ENCODE measurements at regions not wholly inside any gene's neighbourhood (a gene's known extent, or its start where the extent isn't known, plus 50 kb on each side); places are given as distances from the start of the nearest gene placed in this dataset.

DNA sequence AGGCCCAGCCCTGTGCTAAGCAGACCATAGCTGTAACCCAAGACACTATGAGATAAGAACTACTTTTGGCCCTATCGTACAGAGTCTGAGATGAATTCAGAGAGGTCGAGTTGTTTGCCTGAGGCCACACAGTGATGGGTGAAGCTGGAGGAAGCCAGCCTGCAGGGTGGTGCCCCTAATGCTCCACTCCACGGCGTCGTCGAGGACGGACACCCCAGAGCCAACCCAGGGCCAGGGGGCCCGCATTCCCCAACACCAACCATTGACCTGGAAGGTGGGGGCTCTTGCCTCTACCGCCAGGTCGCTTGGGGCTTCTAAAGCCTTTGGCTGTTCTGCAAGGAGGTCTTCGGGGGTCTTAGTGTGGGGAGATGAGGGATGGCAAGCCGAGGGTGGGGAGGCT is 84.1 kb downstream of the IRF8 start:
- TF ChIP-seq, protein P1, sequence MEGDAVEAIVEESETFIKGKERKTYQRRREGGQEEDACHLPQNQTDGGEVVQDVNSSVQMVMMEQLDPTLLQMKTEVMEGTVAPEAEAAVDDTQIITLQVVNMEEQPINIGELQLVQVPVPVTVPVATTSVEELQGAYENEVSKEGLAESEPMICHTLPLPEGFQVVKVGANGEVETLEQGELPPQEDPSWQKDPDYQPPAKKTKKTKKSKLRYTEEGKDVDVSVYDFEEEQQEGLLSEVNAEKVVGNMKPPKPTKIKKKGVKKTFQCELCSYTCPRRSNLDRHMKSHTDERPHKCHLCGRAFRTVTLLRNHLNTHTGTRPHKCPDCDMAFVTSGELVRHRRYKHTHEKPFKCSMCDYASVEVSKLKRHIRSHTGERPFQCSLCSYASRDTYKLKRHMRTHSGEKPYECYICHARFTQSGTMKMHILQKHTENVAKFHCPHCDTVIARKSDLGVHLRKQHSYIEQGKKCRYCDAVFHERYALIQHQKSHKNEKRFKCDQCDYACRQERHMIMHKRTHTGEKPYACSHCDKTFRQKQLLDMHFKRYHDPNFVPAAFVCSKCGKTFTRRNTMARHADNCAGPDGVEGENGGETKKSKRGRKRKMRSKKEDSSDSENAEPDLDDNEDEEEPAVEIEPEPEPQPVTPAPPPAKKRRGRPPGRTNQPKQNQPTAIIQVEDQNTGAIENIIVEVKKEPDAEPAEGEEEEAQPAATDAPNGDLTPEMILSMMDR (IDR thresholded peaks at IDR 0.05): no peak
- no peak for TF ChIP-seq POLR2A (IDR thresholded peaks at IDR 0.05)
- no peaks in the 10 kb centered on the region for H3K4me1 ChIP-seq
- H3K27me3 ChIP-seq: no peaks in the 10 kb centered on the region
- no peak overlapping the region for H3K27ac ChIP-seq
- H3K4me3 ChIP-seq: no peak overlapping the region
- intact Hi-C loops (cut with DNase I; ENCODE audit: low total_unique reads): loop anchor here (10.0 kb wide), 1 partner anchor 158 kb away; no protein-coding TSS in a partner anchor
- no peaks in the 10 kb centered on the region for H3K9me3 ChIP-seq
- no peak for DNase-seq
- 91 to 97% methylated on average over 4 to 12 of the region's 12 CpGs for WGBS, 2 donors
- no peaks in the 10 kb centered on the region for H3K36me3 ChIP-seq (ENCODE audit: low read depth, missing control alignments)

DNA sequence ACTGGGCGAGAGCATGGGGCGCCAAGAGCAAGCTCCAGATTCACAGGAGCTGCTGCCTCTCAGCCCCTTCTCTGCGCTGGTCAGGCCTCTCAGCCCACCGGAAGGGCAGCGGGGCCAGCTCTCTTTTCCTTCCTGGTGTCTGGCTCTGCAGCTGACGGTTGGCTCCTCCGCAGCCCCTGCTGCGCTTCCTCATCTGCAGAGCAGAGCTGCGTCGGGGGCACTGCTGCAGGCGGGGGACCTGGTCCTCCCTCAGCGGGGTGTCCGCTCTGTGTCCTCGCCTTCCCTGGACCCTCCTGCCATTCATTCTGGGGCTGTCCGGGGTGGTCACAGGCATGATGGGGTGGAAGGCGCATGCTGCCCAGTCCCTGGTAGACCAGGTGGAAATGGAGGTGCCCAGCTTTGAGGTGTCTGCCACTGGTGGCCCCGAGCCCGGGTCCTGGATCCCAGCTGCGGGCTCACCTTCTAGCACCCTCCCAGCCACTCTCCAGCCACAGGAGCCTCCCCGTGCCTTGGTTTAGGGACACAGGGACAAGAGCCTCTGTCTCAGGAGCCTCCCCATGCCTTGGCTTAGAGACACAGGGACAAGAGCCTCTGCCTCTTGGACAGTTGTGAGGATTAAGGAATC is 84.8 kb downstream of the IRF8 start:
- H3K4me3 ChIP-seq: no peak overlapping the region
- no peak overlapping the region for H3K27ac ChIP-seq
- intact Hi-C loops (cut with DNase I; ENCODE audit: low total_unique reads): loop anchor here (10.0 kb wide), 1 partner anchor 159 kb away; no protein-coding TSS in a partner anchor
- 75% methylated on average over 20 of the region's 20 CpGs; no CpG with 5 or more reads in 1 of the 2 donors for WGBS, 2 donors
- DNase-seq: no peak
- no peaks in the 10 kb centered on the region for H3K36me3 ChIP-seq (ENCODE audit: low read depth, missing control alignments)
- H3K9me3 ChIP-seq: no peaks in the 10 kb centered on the region
- no peaks in the 10 kb centered on the region for H3K4me1 ChIP-seq
- TF ChIP-seq, protein P1 (IDR thresholded peaks at IDR 0.05): no peak
- TF ChIP-seq POLR2A (IDR thresholded peaks at IDR 0.05): no peak
- no peaks in the 10 kb centered on the region for H3K27me3 ChIP-seq

DNA sequence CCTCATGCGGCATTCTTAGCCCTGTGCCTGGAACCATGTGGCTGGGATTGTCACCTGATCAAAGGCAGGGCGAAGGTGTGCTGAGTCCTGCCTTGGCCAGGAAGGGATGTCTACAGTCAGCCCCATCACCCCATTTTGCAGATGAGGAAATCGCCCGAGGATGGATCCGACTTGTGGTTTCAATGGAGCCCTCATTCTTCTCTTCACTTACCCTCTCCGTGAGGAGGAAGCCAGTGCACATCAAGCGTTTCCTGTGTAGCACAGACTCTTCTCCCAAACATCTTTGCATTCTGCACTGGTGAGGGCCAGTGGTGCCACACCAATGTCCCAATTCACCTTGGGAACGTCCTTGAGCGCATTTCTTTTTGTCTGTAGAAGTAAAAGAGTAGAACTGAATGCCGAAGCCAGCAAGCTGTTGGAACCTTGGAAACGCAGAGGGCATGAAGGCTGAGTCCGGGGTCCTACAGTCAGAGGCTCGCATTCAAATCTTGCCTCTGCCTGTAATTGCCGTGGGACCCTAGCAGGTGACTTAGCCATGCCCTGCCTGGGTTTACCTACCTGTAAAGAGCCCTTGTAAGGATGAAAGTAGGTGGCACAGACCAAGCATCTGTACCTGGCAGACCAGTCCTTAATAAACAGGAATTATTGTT is 85.4 kb downstream of the IRF8 start:
- H3K27ac ChIP-seq: no peak overlapping the region
- H3K4me1 ChIP-seq: no peaks in the 10 kb centered on the region
- TF ChIP-seq POLR2A (IDR thresholded peaks at IDR 0.05): no peak
- TF ChIP-seq, protein P1 (IDR thresholded peaks at IDR 0.05): no peak
- WGBS, 2 donors: 87 to 94% methylated on average over 14 of the region's 14 CpGs
- H3K36me3 ChIP-seq (ENCODE audit: low read depth, missing control alignments): no peaks in the 10 kb centered on the region
- no peak for DNase-seq
- no peak overlapping the region for H3K4me3 ChIP-seq
- no peaks in the 10 kb centered on the region for H3K27me3 ChIP-seq
- H3K9me3 ChIP-seq: no peaks in the 10 kb centered on the region
- intact Hi-C loops (cut with DNase I; ENCODE audit: low total_unique reads): loop anchor here (10.0 kb wide), 1 partner anchor 160 kb away; no protein-coding TSS in a partner anchor

DNA sequence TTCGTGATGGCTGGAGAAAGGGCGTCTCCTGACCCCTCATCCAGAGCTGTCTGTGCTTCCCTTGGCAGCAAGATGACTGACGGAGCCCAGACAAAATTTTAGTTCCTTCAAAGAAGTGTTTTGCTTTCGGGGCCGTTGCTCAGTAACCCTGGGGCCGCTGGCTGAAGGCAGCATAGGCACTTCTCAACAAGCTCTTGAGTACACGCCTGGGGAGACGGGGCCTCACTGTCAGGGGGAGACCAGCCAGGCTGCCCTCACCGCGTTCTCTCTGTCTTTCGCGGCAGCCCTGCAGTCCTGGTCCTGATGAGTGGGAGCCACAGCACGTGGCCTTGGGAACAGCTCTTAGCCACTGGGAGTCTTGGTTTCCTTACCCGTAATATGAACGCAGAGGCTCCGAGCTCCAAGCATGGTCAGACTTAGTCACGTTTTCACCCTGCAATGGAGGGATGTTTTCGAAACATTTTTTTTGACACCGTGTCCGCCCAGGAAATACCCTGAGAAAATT is 86.0 kb downstream of the IRF8 start:
- Histone ChIP-seq H3K4me3 (no peak overlapping the region), H3K27ac (no peak overlapping the region), H3K27me3 (no peaks in the 10 kb centered on the region), H3K4me1 (no peaks in the 10 kb centered on the region), H3K9me3 (no peaks in the 10 kb centered on the region), H3K36me3 (ENCODE audit: low read depth, missing control alignments) (no peaks in the 10 kb centered on the region)
- TF ChIP-seq, protein P1 (IDR thresholded peaks at IDR 0.05): no peak
- TF ChIP-seq POLR2A (IDR thresholded peaks at IDR 0.05): no peak
- 63 to 73% methylated on average over 19 to 20 of the region's 20 CpGs for WGBS, 2 donors
- no peak for DNase-seq
- intact Hi-C loops (cut with DNase I; ENCODE audit: low total_unique reads): loop anchor here (10.0 kb wide), 1 partner anchor 160 kb away; no protein-coding TSS in a partner anchor

All from testis (tissue), 2 donors.